Transverse colon (tissue), 4 donors: ENCODE measurements at regions not wholly inside any gene's neighbourhood (a gene's known extent, or its start where the extent isn't known, plus 50 kb on each side); places are given as distances from the start of the nearest gene placed in this dataset.

Source experiments
- DNase-seq: peaks from one replicate; pipeline ENCODE4 v3.0.0-alpha.2; 2019
- H3K27ac ChIP-seq, 4 donors: fragments of 200-600 bp; sonication (generic); 2 replicates each; pipeline ENCODE4 v1.5.1; 2016 to 2018; ENCODE audit warnings: inconsistent platforms in 4 of 4
- H3K27me3 ChIP-seq: fragments of 200-600 bp; sonication (generic); 2 replicates; pipeline ENCODE4 v1.5.1; 2017; ENCODE audit warnings: inconsistent platforms
- H3K36me3 ChIP-seq, 4 donors: fragments of 200-600 bp; sonication (generic); 2 replicates each; pipeline ENCODE4 v1.5.1; 2017 to 2019; ENCODE audit warnings: inconsistent platforms in 4 of 4
- H3K4me1 ChIP-seq, 4 donors: fragments of 200-600 bp; sonication (generic); 2 replicates each; pipeline ENCODE4 v1.5.1; 2017 to 2020; ENCODE audit warnings: inconsistent platforms in 4 of 4
- H3K4me3 ChIP-seq, 4 donors: fragments of 200-600 bp; sonication (generic); 1 replicate in 1 of 4; 2 replicates in 3 of 4; pipeline versions ENCODE4 v1.5.1 to v1.6.1; 2017 to 2019; ENCODE audit warnings: inconsistent platforms in 4 of 4
- H3K9me3 ChIP-seq, 2 donors: fragments of 200-600 bp; sonication (generic); 2 replicates each; pipeline ENCODE4 v1.5.1; 2017 to 2019; ENCODE audit warnings: inconsistent platforms in 2 of 2
- CTCF ChIP-seq, 5 experiments: fragments of 200-600 bp in 3 of 5; fragments of 450-650 bp in 2 of 5; sonication (generic) in 3 of 5; IDR thresholded peaks; 1 replicate in 2 of 5; 2 replicates in 3 of 5; pipeline ENCODE4 v1.5.1; 2016 to 2017; ENCODE audit warnings: antibody characterized with exemption in 5 of 5, inconsistent platforms in 3 of 5, mild to moderate bottlenecking in 2 of 5, moderate library complexity in 1 of 5
- EP300 ChIP-seq: sonication (generic); formaldehyde crosslinking; IDR thresholded peaks from one replicate; pipeline ENCODE4 v1.6.1; 2017; ENCODE audit warnings: antibody characterized with exemption, low read depth
- POLR2A ChIP-seq: fragments of 450-650 bp; IDR thresholded peaks from one replicate; pipeline ENCODE4 v1.6.1; 2016; ENCODE audit warnings: antibody characterized with exemption, mild to moderate bottlenecking, moderate library complexity
- POLR2AphosphoS5 ChIP-seq, 3 donors: sonication (generic); formaldehyde crosslinking; IDR thresholded peaks; one replicate each; pipeline ENCODE4 v1.6.1; 2016; ENCODE audit warnings: antibody characterized with exemption in 3 of 3
- WGBS, 2 donors: methylation state at CpG; one replicate each; pipeline ENCODE4 v1.1.5; 2018; ENCODE audit warnings: low coverage in 1 of 2; 5-methylcytosine and 5-hydroxymethylcytosine counted together
- in situ Hi-C, 4 donors: fragments of 200-750 bp; cut with MboI; loops; one replicate each; pipeline versions ENCODE4 v1.15.0 to v1.15.1; 2017; ENCODE audit warnings: low sequenced_read_pairs in 3 of 4, low pct_ligation_motif_present in 1 of 4, low pct_unique_long_range_greater_than_20kb in 1 of 4
- intact Hi-C: fragments of 100-400 bp; cut with DNase I; formaldehyde crosslinking; loops from one replicate; pipeline ENCODE4 v1.15.1; 2023; ENCODE audit warnings: low total_unique reads

GRCh38 chr3:67977762-67978161 lies 323.4 kb upstream of the SUCLG2 start:
- H3K27ac ChIP-seq: no peak overlapping the region
- no peak for DNase-seq
- no peaks in the 10 kb centered on the region for H3K27me3 ChIP-seq
- H3K4me1 ChIP-seq: no peaks in the 10 kb centered on the region
- TF ChIP-seq POLR2AphosphoS5 (IDR thresholded peaks at IDR 0.05) (no peak), CTCF (IDR thresholded peaks at IDR 0.05) (no peak), POLR2A (no peak), EP300 (no peak)
- no peaks in the 10 kb centered on the region for H3K9me3 ChIP-seq
- H3K4me3 ChIP-seq: no peak overlapping the region
- intact Hi-C loops: no loop called here
- in situ Hi-C loops: no loop called here
- no peaks in the 10 kb centered on the region for H3K36me3 ChIP-seq
- 73 to 84% methylated on average over 2 of the region's 2 CpGs for WGBS, 2 donors

DNA sequence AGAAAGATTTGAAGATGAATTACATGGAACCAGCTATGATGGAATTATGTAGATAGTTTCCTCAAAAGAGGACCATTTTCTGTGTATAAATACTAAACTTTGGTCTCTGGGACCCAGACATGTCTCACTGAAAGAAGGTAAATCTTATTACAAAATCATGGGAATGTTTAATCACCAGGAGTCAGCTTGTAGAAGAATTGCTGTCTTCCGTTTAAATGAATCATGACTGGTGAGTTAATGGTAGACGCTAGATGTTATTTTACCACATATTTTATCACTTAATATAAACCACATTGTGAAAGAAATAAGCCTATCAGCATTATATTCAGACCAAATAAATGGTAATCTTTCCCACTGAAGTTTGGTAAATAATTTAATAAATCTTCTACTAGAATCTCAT lies 322.3 kb upstream of the SUCLG2 start:
- intact Hi-C loops: no loop called here
- 62 to 80% methylated on average over 2 of the region's 2 CpGs for WGBS, 2 donors
- Histone ChIP-seq H3K4me1 (no peaks in the 10 kb centered on the region), H3K27ac (no peak overlapping the region), H3K4me3 (no peak overlapping the region), H3K27me3 (no peaks in the 10 kb centered on the region), H3K9me3 (no peaks in the 10 kb centered on the region), H3K36me3 (no peaks in the 10 kb centered on the region)
- no peak for DNase-seq
- no peak for TF ChIP-seq CTCF (IDR thresholded peaks at IDR 0.05)
- TF ChIP-seq EP300: no peak
- TF ChIP-seq POLR2AphosphoS5 (IDR thresholded peaks at IDR 0.05): no peak
- TF ChIP-seq POLR2A: no peak
- in situ Hi-C loops: no loop called here

- no peak overlapping the region for H3K27ac ChIP-seq
- no peak for DNase-seq
- no peaks in the 10 kb centered on the region for H3K27me3 ChIP-seq
- no peaks in the 10 kb centered on the region for H3K4me1 ChIP-seq
- in situ Hi-C loops: no loop called here
- no peak for TF ChIP-seq CTCF (IDR thresholded peaks at IDR 0.05)
- no peak for TF ChIP-seq EP300
- no peak for TF ChIP-seq POLR2AphosphoS5 (IDR thresholded peaks at IDR 0.05)
- no peak for TF ChIP-seq POLR2A
- no peaks in the 10 kb centered on the region for H3K36me3 ChIP-seq
- peaks cover 2 to 7% of the 10 kb centered on the region in 2 donors for H3K9me3 ChIP-seq
- intact Hi-C loops: no loop called here
- H3K4me3 ChIP-seq: no peak overlapping the region
Observed at GRCh38 chr3:67964596-67964995, 310.2 kb upstream of the SUCLG2 start.

DNA sequence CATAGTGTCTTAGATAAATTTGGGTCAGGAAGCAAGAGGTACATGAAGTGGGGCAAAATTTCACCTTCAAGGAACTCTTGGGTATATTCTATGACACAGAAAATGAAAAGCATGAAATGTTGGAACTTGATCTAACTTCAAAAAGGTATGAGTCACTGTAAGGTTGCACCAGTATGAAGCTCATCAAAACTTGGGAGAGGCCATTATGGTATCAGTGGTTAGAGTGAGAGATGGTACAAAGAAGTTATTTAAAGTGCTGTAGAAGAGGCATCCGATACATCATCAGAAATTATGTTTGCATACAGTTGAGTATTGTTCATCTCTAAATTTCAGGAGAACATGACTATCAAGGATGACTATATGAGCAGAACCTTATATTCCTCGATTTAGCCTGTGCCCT lies 302.9 kb upstream of the SUCLG2 start:
- Histone ChIP-seq H3K9me3 (peaks cover 4 to 11% of the 10 kb centered on the region in 2 donors), H3K27ac (no peak overlapping the region), H3K4me3 (no peak overlapping the region), H3K27me3 (no peaks in the 10 kb centered on the region), H3K4me1 (no peaks in the 10 kb centered on the region), H3K36me3 (no peaks in the 10 kb centered on the region)
- TF ChIP-seq EP300: no peak
- TF ChIP-seq CTCF (IDR thresholded peaks at IDR 0.05): no peak
- TF ChIP-seq POLR2AphosphoS5 (IDR thresholded peaks at IDR 0.05): no peak
- no peak for TF ChIP-seq POLR2A
- 84 to 90% methylated on average over 1 to 2 of the region's 2 CpGs for WGBS, 2 donors
- in situ Hi-C loops (no loop called here), intact Hi-C loops (no loop called here)
- DNase-seq: no peak
